Mesothelial cell of epicardium (in vitro differentiated cells): ENCODE measurements at regions not wholly inside any gene's neighbourhood (a gene's known extent, or its start where the extent isn't known, plus 50 kb on each side); places are given as distances from the start of the nearest gene placed in this dataset.

Source experiments
- DNase-seq, 2 experiments: peaks; one replicate each; pipeline ENCODE4 v3.0.0; 2021; ENCODE audit warnings: low spot score in 2 of 2; ENCODE audit not compliant: unreplicated experiment in 2 of 2
- H3K27ac Mint-ChIP-seq: 2 replicates; pipeline ENCODE4 v1.8.0; 2021; ENCODE audit warnings: mixed read lengths
- H3K27me3 Mint-ChIP-seq: 2 replicates; pipeline ENCODE4 v1.8.0; 2021; ENCODE audit warnings: low read depth, mixed read lengths
- H3K36me3 Mint-ChIP-seq: 2 replicates; pipeline ENCODE4 v1.8.0; 2021; ENCODE audit warnings: mixed read lengths
- H3K4me1 Mint-ChIP-seq: 2 replicates; pipeline ENCODE4 v1.8.0; 2021; ENCODE audit warnings: mixed read lengths
- H3K4me3 Mint-ChIP-seq: 2 replicates; pipeline ENCODE4 v1.8.0; 2021; ENCODE audit warnings: mild to moderate bottlenecking, moderate library complexity, mixed read lengths
- H3K9me3 Mint-ChIP-seq: 2 replicates; pipeline ENCODE4 v1.8.0; 2021; ENCODE audit warnings: mixed read lengths
- TF ChIP-seq, protein P1 (sequence below): fragments of 200-600 bp; sonication (generic); IDR thresholded peaks from one replicate; pipeline ENCODE4 v1.5.0; 2021; ENCODE audit warnings: antibody characterized with exemption; ENCODE audit not compliant: unreplicated experiment

DNA sequence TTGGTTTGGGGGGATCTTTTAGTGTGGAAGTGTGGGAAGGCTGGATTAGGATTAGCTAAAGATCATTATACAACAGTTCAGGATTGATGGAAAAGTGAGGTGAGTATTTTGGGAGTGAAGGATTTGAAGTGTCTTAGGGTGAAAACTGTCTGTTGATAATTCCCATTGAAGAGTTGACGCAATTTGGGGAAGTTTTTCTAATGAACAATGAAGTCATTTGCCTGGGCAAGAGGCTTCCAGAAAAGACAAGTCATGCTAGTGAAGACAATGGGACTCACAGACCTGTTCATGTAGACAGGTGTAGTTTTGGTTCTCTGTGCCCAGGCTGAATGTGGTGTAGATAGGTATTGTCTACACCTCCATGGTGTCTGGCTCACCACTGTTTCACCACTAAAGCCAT, 194.3 kb upstream of the GPR26 start:
- DNase-seq: no peak
- Mint-ChIP-seq H3K4me3 (no peak overlapping the region), H3K9me3 (no peaks in the 10 kb centered on the region), H3K27ac (no peak overlapping the region), H3K27me3 (peaks cover 50% of the 10 kb centered on the region), H3K36me3 (no peaks in the 10 kb centered on the region), H3K4me1 (no peaks in the 10 kb centered on the region)
- TF ChIP-seq, protein P1, sequence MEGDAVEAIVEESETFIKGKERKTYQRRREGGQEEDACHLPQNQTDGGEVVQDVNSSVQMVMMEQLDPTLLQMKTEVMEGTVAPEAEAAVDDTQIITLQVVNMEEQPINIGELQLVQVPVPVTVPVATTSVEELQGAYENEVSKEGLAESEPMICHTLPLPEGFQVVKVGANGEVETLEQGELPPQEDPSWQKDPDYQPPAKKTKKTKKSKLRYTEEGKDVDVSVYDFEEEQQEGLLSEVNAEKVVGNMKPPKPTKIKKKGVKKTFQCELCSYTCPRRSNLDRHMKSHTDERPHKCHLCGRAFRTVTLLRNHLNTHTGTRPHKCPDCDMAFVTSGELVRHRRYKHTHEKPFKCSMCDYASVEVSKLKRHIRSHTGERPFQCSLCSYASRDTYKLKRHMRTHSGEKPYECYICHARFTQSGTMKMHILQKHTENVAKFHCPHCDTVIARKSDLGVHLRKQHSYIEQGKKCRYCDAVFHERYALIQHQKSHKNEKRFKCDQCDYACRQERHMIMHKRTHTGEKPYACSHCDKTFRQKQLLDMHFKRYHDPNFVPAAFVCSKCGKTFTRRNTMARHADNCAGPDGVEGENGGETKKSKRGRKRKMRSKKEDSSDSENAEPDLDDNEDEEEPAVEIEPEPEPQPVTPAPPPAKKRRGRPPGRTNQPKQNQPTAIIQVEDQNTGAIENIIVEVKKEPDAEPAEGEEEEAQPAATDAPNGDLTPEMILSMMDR: no peak

DNA sequence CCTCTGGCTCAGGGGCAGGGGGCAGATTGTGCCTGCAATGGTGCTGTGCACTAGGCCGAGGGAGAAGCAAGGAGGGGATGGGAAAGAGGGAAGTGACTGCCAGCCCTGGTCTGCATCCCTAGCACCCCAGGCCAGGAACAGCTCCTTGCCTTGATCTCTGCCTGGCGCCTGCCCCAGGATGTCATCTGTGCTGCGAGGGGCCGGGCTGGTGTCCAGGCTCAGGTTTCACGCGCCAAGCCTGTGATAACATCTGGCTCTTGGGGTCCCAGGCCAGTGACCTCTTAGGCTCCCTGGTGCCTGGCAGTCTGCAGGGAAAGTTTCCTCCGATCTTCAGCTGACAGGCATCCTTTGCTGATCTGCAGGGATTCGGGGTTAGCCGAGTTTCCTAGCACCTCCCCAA, 193.5 kb upstream of the GPR26 start:
- TF ChIP-seq, protein P1: no peak
- H3K9me3 Mint-ChIP-seq: no peaks in the 10 kb centered on the region
- no peak overlapping the region for H3K27ac Mint-ChIP-seq
- H3K36me3 Mint-ChIP-seq: no peaks in the 10 kb centered on the region
- H3K4me1 Mint-ChIP-seq: no peaks in the 10 kb centered on the region
- no peak overlapping the region for H3K4me3 Mint-ChIP-seq
- H3K27me3 Mint-ChIP-seq: peaks cover 49% of the 10 kb centered on the region
- no peak for DNase-seq

DNA sequence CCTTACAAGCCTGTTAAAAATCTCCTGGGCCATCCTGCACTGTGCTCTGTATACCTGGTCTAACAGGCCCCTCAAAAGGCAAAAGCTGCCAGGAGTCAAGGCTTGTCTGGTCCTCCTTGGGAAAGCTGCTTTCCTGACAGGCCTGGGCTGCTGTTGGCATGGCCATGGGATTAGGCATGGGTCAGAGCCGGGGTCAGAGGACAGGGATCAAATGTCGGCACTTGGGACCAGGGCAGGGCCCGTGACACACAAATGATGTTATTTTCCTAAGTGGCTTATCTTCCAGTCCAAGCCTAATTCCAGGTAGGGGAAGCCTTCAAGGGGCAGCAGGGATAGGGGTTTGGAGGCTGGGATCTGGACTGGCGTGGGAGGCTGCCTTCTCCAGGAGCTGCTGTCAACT, 191.5 kb upstream of the GPR26 start:
- Mint-ChIP-seq H3K4me1 (no peaks in the 10 kb centered on the region), H3K36me3 (no peaks in the 10 kb centered on the region)

DNA sequence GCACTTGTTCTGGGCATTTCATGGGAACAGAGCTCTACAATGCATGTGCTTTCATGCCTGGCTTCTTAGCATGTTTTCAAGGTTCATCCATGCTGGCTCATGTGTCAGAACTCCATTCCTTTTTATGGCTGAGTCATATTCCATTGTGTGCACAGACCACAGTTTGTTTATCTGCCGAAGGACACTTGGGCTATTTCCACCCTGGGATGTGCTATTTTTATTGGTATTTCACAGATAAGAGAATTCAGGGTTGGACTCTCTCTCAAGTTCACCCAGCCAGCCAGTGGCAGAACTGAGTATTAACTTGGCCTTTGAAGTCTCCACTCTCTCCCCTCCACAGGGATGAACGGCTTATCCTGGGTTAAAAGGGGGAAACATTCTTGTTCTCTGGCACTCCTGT, 190.7 kb upstream of the GPR26 start:
- no peaks in the 10 kb centered on the region for H3K9me3 Mint-ChIP-seq
- H3K36me3 Mint-ChIP-seq: no peaks in the 10 kb centered on the region
- H3K27ac Mint-ChIP-seq: no peak overlapping the region
- H3K4me3 Mint-ChIP-seq: no peak overlapping the region
- no peak for DNase-seq
- TF ChIP-seq, protein P1: no peak
- H3K27me3 Mint-ChIP-seq: peaks cover 60% of the 10 kb centered on the region
- H3K4me1 Mint-ChIP-seq: no peaks in the 10 kb centered on the region

More for the DNA sequence above, 191.5 kb upstream of the GPR26 start:
- no peak for DNase-seq
- TF ChIP-seq, protein P1: no peak
- Mint-ChIP-seq H3K27ac (no peak overlapping the region), H3K27me3 (peaks cover 54% of the 10 kb centered on the region), H3K9me3 (no peaks in the 10 kb centered on the region), H3K4me3 (no peak overlapping the region)

DNA sequence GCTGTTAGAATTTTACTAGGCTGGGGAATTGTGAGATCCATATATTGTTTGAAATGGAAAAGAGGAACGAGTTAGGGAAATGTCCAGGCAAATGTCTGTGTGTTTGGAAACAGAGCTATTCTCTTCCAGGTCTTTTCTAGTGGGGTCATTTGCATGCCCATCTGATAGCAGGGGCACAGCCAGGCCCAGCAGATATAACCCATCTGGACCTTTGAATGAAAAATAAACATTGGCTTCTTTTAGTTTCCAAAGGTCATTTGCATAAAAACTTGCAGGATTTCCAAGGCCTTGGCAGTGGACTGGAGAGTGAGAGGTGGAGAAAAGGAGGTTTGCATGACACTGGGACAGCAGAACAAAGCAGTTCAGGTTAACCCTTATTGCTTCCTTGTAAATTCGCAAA, 188.0 kb upstream of the GPR26 start:
- TF ChIP-seq, protein P1: no peak
- H3K36me3 Mint-ChIP-seq: no peaks in the 10 kb centered on the region
- H3K4me1 Mint-ChIP-seq: no peaks in the 10 kb centered on the region
- no peak overlapping the region for H3K4me3 Mint-ChIP-seq
- H3K9me3 Mint-ChIP-seq: no peaks in the 10 kb centered on the region
- peaks cover 57% of the 10 kb centered on the region for H3K27me3 Mint-ChIP-seq
- DNase-seq: no peak
- H3K27ac Mint-ChIP-seq: no peak overlapping the region

DNA sequence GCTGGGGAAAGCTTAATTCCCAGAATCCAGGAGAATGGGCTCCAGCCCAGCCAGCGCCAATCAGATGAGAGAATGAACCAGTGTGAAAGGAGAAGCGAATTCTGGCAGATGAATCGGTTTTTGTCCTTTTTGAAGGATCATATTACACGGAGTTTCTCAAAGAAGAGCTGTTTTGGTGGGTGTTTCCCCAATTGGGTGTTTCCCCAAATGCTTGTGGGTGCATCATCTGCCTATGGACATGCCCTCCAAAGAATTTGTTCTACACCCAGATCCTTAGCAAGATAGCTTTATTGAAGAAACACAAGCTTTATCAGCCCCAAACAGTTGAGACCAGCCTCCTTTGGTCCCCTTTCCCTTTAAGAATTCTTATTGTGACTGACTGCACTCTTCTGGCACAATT, 186.5 kb upstream of the GPR26 start:
- Mint-ChIP-seq H3K36me3 (no peaks in the 10 kb centered on the region), H3K27ac (no peak overlapping the region), H3K27me3 (peaks cover 61% of the 10 kb centered on the region), H3K4me1 (no peaks in the 10 kb centered on the region), H3K9me3 (no peaks in the 10 kb centered on the region), H3K4me3 (no peak overlapping the region)
- TF ChIP-seq, protein P1: no peak
- DNase-seq: no peak
